SK-N-MC (cell line): ENCODE measurements at regions not wholly inside any gene's neighbourhood (a gene's known extent, or its start where the extent isn't known, plus 50 kb on each side); places are given as distances from the start of the nearest gene placed in this dataset.

Experiments
- EZH2 ChIP-seq: fragments of 200-600 bp; sonication (generic); IDR thresholded peaks from one replicate; pipeline ENCODE4 v1.6.1; 2017; ENCODE audit warnings: antibody characterized with exemption
- FOXP2 ChIP-seq: optimal IDR thresholded peaks from 2 replicates; pipeline ENCODE3; 2011; ENCODE audit warnings: mild to moderate bottlenecking, moderate library complexity; ENCODE audit not compliant: insufficient read depth; ENCODE audit errors: extremely low read length, control extremely low read depth
- POLR2AphosphoS5 ChIP-seq: IDR thresholded peaks from 2 replicates; pipeline ENCODE4 v1.6.1; 2012; ENCODE audit warnings: mild to moderate bottlenecking, low read depth, low read length, borderline replicate concordance

- TF ChIP-seq EZH2 (no peak), POLR2AphosphoS5 (no peak), FOXP2 (no peak)
These were observed 607.3 kb upstream of the AADAT start for GRCh38 chr4:170697045-170697444.
